IMR-90 (cell line): ENCODE measurements at regions not wholly inside any gene's neighbourhood (a gene's known extent, or its start where the extent isn't known, plus 50 kb on each side); places are given as distances from the start of the nearest gene placed in this dataset.

ENCODE experiments used
- ATAC-seq: fragments of 200-7000 bp; cut with Tn5 transposase; 2 replicates; pipeline ENCODE4 v1.9.1; 2020; ENCODE audit warnings: low read depth, mild to moderate bottlenecking, moderate library complexity
- BruUV-seq: library from RNA; stranded (reverse); fragments of 400-500 nt; replicated peaks from 2 replicates; lab custom pipeline; 2021; lab: Mats Ljungman, UMichigan
- CTCF ChIA-PET: fragments of 300-600 bp; formaldehyde crosslinking; extraction: SDS; loops from one replicate; lab custom pipeline; 2021; ENCODE audit warnings: antibody characterized with exemption; lab: Yijun Ruan, JAX
- POLR2A ChIA-PET: fragments of 300-600 bp; sonication (Branson Sonifier 250); formaldehyde crosslinking; loops from one replicate; lab custom pipeline; 2022; ENCODE audit warnings: antibody characterized with exemption; ENCODE audit not compliant: unreplicated experiment; lab: Charles Lee
- DNase-seq: peaks from one replicate; pipeline ENCODE4 v3.0.0; 2013
- H2AFZ ChIP-seq: replicated peaks from 2 replicates; pipeline ENCODE3; 2013; ENCODE audit warnings: low read length, mild to moderate bottlenecking; ENCODE audit not compliant: poor library complexity
- H2AK5ac ChIP-seq: 2 replicates; pipeline ENCODE4 v1.6.1; 2013; ENCODE audit warnings: low read depth, low read length, inconsistent platforms
- H2AK9ac ChIP-seq: replicated peaks from 2 replicates; pipeline ENCODE3; 2013; ENCODE audit warnings: mild to moderate bottlenecking, low read depth, low read length, moderate library complexity; ENCODE audit not compliant: poor library complexity
- H2BK120ac ChIP-seq: 2 replicates; pipeline ENCODE4 v1.6.1; 2013; ENCODE audit warnings: low read depth, low read length, inconsistent platforms
- H2BK15ac ChIP-seq: 3 replicates; pipeline ENCODE4 v1.6.1; 2013; ENCODE audit warnings: low read depth, low read length, inconsistent platforms
- H2BK20ac ChIP-seq: 2 replicates; pipeline ENCODE4 v1.6.1; 2013; ENCODE audit warnings: low read depth, mild to moderate bottlenecking, inconsistent platforms, low read length, moderate library complexity
- H2BK5ac ChIP-seq: 2 replicates; pipeline ENCODE4 v1.6.1; 2013; ENCODE audit warnings: mild to moderate bottlenecking, low read depth, low read length, inconsistent platforms; ENCODE audit not compliant: poor library complexity, severe bottlenecking
- H3K14ac ChIP-seq: replicated peaks from 2 replicates; pipeline ENCODE4 v1.6.1; 2013; ENCODE audit warnings: low read depth, low read length, inconsistent platforms
- H3K18ac ChIP-seq: 2 replicates; pipeline ENCODE4 v1.6.1; 2013; ENCODE audit warnings: low read depth, low read length, control low read depth
- H3K23ac ChIP-seq: 2 replicates; pipeline ENCODE4 v1.6.1; 2013; ENCODE audit warnings: low read depth, low read length, inconsistent platforms
- H3K27ac ChIP-seq: 2 replicates; pipeline ENCODE4 v1.5.1; 2013; ENCODE audit warnings: mild to moderate bottlenecking, control low read depth, low read length; ENCODE audit not compliant: insufficient read depth
- H3K27me3 ChIP-seq: 2 replicates; pipeline ENCODE4 v1.6.1; 2013; ENCODE audit warnings: low read length; ENCODE audit not compliant: control insufficient read depth, insufficient read depth
- H3K36me3 ChIP-seq: 2 replicates; pipeline ENCODE4 v1.6.1; 2013; ENCODE audit warnings: low read length, mixed read lengths; ENCODE audit not compliant: control insufficient read depth, insufficient read depth
- H3K4ac ChIP-seq: 2 replicates; pipeline ENCODE4 v1.6.1; 2013; ENCODE audit warnings: low read depth, low read length, inconsistent platforms
- H3K4me1 ChIP-seq: 2 replicates; pipeline ENCODE4 v1.6.1; 2013; ENCODE audit warnings: low read length, mixed read lengths; ENCODE audit not compliant: control insufficient read depth, insufficient read depth
- H3K4me2 ChIP-seq: 2 replicates; pipeline ENCODE4 v1.6.1; 2013; ENCODE audit warnings: low read depth, mild to moderate bottlenecking, control low read depth, low read length, moderate library complexity
- H3K4me3 ChIP-seq: 2 replicates; pipeline ENCODE4 v1.5.1; 2013; ENCODE audit warnings: low read depth, mild to moderate bottlenecking, control low read depth, low read length, moderate library complexity; ENCODE audit not compliant: insufficient read depth
- H3K56ac ChIP-seq: 2 replicates; pipeline ENCODE4 v1.6.1; 2013; ENCODE audit warnings: low read length, inconsistent platforms; ENCODE audit not compliant: insufficient read depth; ENCODE audit errors: extremely low read depth
- H3K79me1 ChIP-seq, 2 experiments: 2 replicates each; pipeline ENCODE4 v1.6.1; 2013; ENCODE audit warnings: low read length in 2 of 2, inconsistent platforms in 1 of 2, low read depth in 1 of 2
- H3K9ac ChIP-seq: 2 replicates; pipeline ENCODE4 v1.6.1; 2013; ENCODE audit warnings: low read depth, low read length, control low read depth
- H3K9me1 ChIP-seq: 2 replicates; pipeline ENCODE4 v1.6.1; 2013; ENCODE audit warnings: low read length, inconsistent platforms; ENCODE audit not compliant: insufficient read depth
- H3K9me3 ChIP-seq: 2 replicates; pipeline ENCODE4 v1.6.1; 2013; ENCODE audit warnings: low read length; ENCODE audit not compliant: control insufficient read depth, insufficient read depth
- H4K20me1 ChIP-seq: 2 replicates; pipeline ENCODE4 v1.6.1; 2013; ENCODE audit warnings: low read length, inconsistent platforms; ENCODE audit not compliant: insufficient read depth
- H4K5ac ChIP-seq: 2 replicates; pipeline ENCODE4 v1.6.1; 2013; ENCODE audit warnings: mild to moderate bottlenecking, low read depth, low read length, control low read depth
- H4K8ac ChIP-seq, 2 experiments: 2 replicates each; pipeline ENCODE4 v1.6.1; 2013; ENCODE audit warnings: low read depth in 2 of 2, low read length in 2 of 2, control low read depth in 1 of 2, inconsistent platforms in 1 of 2
- H4K91ac ChIP-seq: 2 replicates; pipeline ENCODE4 v1.6.1; 2013; ENCODE audit warnings: low read depth, low read length, inconsistent platforms; ENCODE audit not compliant: insufficient read depth
- BHLHE40 ChIP-seq: fragments of 150-350 bp; IDR thresholded peaks from 2 replicates; pipeline ENCODE4 v1.6.1; 2016; ENCODE audit warnings: mild to moderate bottlenecking, low read depth, low read length
- CEBPB ChIP-seq: IDR thresholded peaks from 2 replicates; pipeline ENCODE4 v1.6.1; 2012; ENCODE audit warnings: low read depth, low read length, improper control_type of control experiment
- CTCF ChIP-seq: conservative IDR thresholded peaks from 2 replicates; pipeline ENCODE4 v1.5.1; 2012; ENCODE audit warnings: mild to moderate bottlenecking, low read depth, low read length, improper control_type of control experiment
- ELK1 ChIP-seq: fragments of 150-350 bp; IDR thresholded peaks from 2 replicates; pipeline ENCODE4 v1.6.1; 2016; ENCODE audit warnings: low read depth, mild to moderate bottlenecking, low read length, moderate library complexity, borderline replicate concordance
- FOS ChIP-seq: fragments of 150-350 bp; IDR thresholded peaks from 2 replicates; pipeline ENCODE4 v1.6.1; 2016; ENCODE audit warnings: low read depth, low read length
- MAZ ChIP-seq: IDR thresholded peaks from 2 replicates; pipeline ENCODE4 v1.6.1; 2012; ENCODE audit warnings: low read depth, mild to moderate bottlenecking, low read length, improper control_type of control experiment, moderate library complexity, borderline replicate concordance
- MXI1 ChIP-seq: IDR thresholded peaks from 2 replicates; pipeline ENCODE4 v1.6.1; 2012; ENCODE audit warnings: low read depth, mild to moderate bottlenecking, low read length, moderate library complexity, borderline replicate concordance
- NFE2L2 ChIP-seq: fragments of 150-350 bp; IDR thresholded peaks from 2 replicates; pipeline ENCODE4 v1.6.1; 2016; ENCODE audit warnings: low read depth, mild to moderate bottlenecking, low read length
- RAD21 ChIP-seq: IDR thresholded peaks from 2 replicates; pipeline ENCODE4 v1.6.1; 2012; ENCODE audit warnings: low read length, improper control_type of control experiment
- RCOR1 ChIP-seq: IDR thresholded peaks from 2 replicates; pipeline ENCODE4 v1.6.1; 2012; ENCODE audit warnings: mild to moderate bottlenecking, low read length, improper control_type of control experiment; ENCODE audit not compliant: insufficient replicate concordance
- RFX5 ChIP-seq: IDR thresholded peaks from 2 replicates; pipeline ENCODE4 v1.8.0; 2012; ENCODE audit warnings: low read depth, mild to moderate bottlenecking, low read length, moderate library complexity
- SMC3 ChIP-seq: fragments of 150-350 bp; IDR thresholded peaks from 2 replicates; pipeline ENCODE4 v1.6.1; 2016; ENCODE audit warnings: low read depth, mild to moderate bottlenecking, antibody characterized with exemption, low read length, moderate library complexity
- WGBS, 2 experiments: methylation state at CpG; one replicate each; pipeline versions ENCODE4 v1.1.5 to v1.1.7; 2013; ENCODE audit warnings: missing lambda C conversion rate in 2 of 2; ENCODE audit not compliant: insufficient read length in 1 of 2; ENCODE audit errors: extremely low coverage in 2 of 2; 5-methylcytosine and 5-hydroxymethylcytosine counted together
- dilution Hi-C: fragments of 300-500 bp; cut with HindIII; formaldehyde crosslinking; loops from one replicate; pipeline ENCODE4 v1.14.3; 2018; ENCODE audit warnings: low sequenced_read_pairs; ENCODE audit not compliant: unreplicated experiment
- in situ Hi-C: fragments of 300-500 bp; cut with MboI; formaldehyde crosslinking; loops from 3 replicates; pipeline ENCODE4 v1.14.3; 2019; ENCODE audit warnings: low sequenced_read_pairs, inconsistent platforms, mixed read lengths
- intact Hi-C: fragments of 100-400 bp; cut with micrococcal nuclease; formaldehyde crosslinking; loops from 2 replicates; pipeline ENCODE4 v1.10.0; 2022
- TF ChIP-seq, protein P1 (sequence below): fragments of 150-350 bp; IDR thresholded peaks from 2 replicates; pipeline ENCODE4 v1.6.1; 2017; ENCODE audit warnings: mild to moderate bottlenecking, antibody characterized with exemption, low read length, low read depth

GRCh38 chr3:83843716-83844115 is 1115.1 kb upstream of the CADM2 start:
- Histone ChIP-seq H3K9ac (no peak overlapping the region), H3K27ac (no peak overlapping the region), H3K79me1 (no peaks in the 10 kb centered on the region), H2BK20ac (no peak overlapping the region), H3K23ac (no peak overlapping the region), H3K9me3 (peaks cover 6% of the 10 kb centered on the region; the same call in 1 of the 2 replicates), H4K5ac (no peak overlapping the region), H2AFZ (no peak overlapping the region), H3K4ac (no peak overlapping the region), H3K9me1 (no peaks in the 10 kb centered on the region), H3K4me1 (no peaks in the 10 kb centered on the region), H2BK5ac (no peak overlapping the region), H4K91ac (no peak overlapping the region), H3K36me3 (no peaks in the 10 kb centered on the region), H2BK120ac (no peak overlapping the region), H3K14ac (no peak overlapping the region), H4K8ac (no peak overlapping the region), H4K20me1 (no peaks in the 10 kb centered on the region), H3K4me2 (no peak overlapping the region), H3K56ac (no peak overlapping the region), H3K27me3 (no peaks in the 10 kb centered on the region), H2AK9ac (no peak overlapping the region), H2BK15ac (no peak overlapping the region), H2AK5ac (no peak overlapping the region), H3K18ac (no peak overlapping the region), H3K4me3 (no peak overlapping the region)
- ChIA-PET POLR2A (no interaction called here), CTCF (no interaction called here)
- in situ Hi-C loops (no loop called here), intact Hi-C loops (no loop called here), dilution Hi-C loops (no loop called here)
- no peak for TF ChIP-seq NFE2L2
- no peak for TF ChIP-seq MXI1
- no peak for TF ChIP-seq ELK1
- TF ChIP-seq RAD21, result no peak
- TF ChIP-seq SMC3, result no peak
- TF ChIP-seq, protein P1, sequence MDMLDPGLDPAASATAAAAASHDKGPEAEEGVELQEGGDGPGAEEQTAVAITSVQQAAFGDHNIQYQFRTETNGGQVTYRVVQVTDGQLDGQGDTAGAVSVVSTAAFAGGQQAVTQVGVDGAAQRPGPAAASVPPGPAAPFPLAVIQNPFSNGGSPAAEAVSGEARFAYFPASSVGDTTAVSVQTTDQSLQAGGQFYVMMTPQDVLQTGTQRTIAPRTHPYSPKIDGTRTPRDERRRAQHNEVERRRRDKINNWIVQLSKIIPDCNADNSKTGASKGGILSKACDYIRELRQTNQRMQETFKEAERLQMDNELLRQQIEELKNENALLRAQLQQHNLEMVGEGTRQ, result no peak
- TF ChIP-seq CTCF, result no peak
- TF ChIP-seq RCOR1, result no peak
- TF ChIP-seq FOS, result no peak
- TF ChIP-seq CEBPB, result no peak
- TF ChIP-seq MAZ, result no peak
- TF ChIP-seq RFX5, result no peak
- no peak for TF ChIP-seq BHLHE40
- DNase-seq (no peak), ATAC-seq (no peak)
- no TSS peak for BruUV-seq
- WGBS, 2 experiments, result no CpG with 5 or more reads among the region's 2 CpGs
